Activated CD8-positive, alpha-beta T cell treated with anti-CD3 and anti-CD28 coated beads for 36 hours (primary cell): ENCODE measurements at regions not wholly inside any gene's neighbourhood (a gene's known extent, or its start where the extent isn't known, plus 50 kb on each side); places are given as distances from the start of the nearest gene placed in this dataset.

Experiments used
- ATAC-seq: fragments of 200-7000 bp; cut with Tn5 transposase; one replicate; pipeline ENCODE4 v1.10.0; 2021; ENCODE audit warnings: mild to moderate bottlenecking, moderate library complexity
- CTCF ChIA-PET: fragments of 350-600 bp; sonication (Branson Sonifier 250); formaldehyde crosslinking; loops from one replicate; lab custom pipeline; 2021; ENCODE audit warnings: antibody characterized with exemption; lab: Charles Lee
- POLR2A ChIA-PET: fragments of 350-600 bp; sonication (Branson Sonifier 250); formaldehyde crosslinking; loops from one replicate; lab custom pipeline; 2021; ENCODE audit warnings: antibody characterized with exemption; lab: Charles Lee
- DNase-seq: peaks from one replicate; pipeline ENCODE4 v3.0.0-alpha.2; 2020
- H3K27ac Mint-ChIP-seq: one replicate; pipeline ENCODE4 v1.8.0; 2021; ENCODE audit warnings: mild to moderate bottlenecking, mixed read lengths
- H3K27me3 Mint-ChIP-seq: one replicate; pipeline ENCODE4 v1.8.0; 2021; ENCODE audit warnings: mixed read lengths
- H3K36me3 Mint-ChIP-seq: one replicate; pipeline ENCODE4 v1.8.0; 2021; ENCODE audit warnings: low read depth, mixed read lengths
- H3K4me1 Mint-ChIP-seq: one replicate; pipeline ENCODE4 v1.8.0; 2021; ENCODE audit warnings: low read depth, mixed read lengths
- H3K4me3 Mint-ChIP-seq: one replicate; pipeline ENCODE4 v1.8.0; 2021; ENCODE audit warnings: mild to moderate bottlenecking, moderate library complexity, mixed read lengths
- H3K9me3 Mint-ChIP-seq: one replicate; pipeline ENCODE4 v1.8.0; 2021; ENCODE audit warnings: mixed read lengths
- CTCF ChIP-seq: fragments of 200-600 bp; IDR thresholded peaks from one replicate; pipeline ENCODE4 v1.8.0; 2022; ENCODE audit warnings: antibody characterized with exemption, mild to moderate bottlenecking
- intact Hi-C: fragments of 100-400 bp; cut with micrococcal nuclease; formaldehyde crosslinking; loops from one replicate; pipeline ENCODE4 v1.10.0; 2022

GRCh38 chr12:124631681-124632256 lies 64.4 kb upstream of the NCOR2 start:
- Mint-ChIP-seq H3K27me3 (no peaks in the 10 kb centered on the region), H3K4me3 (no peak overlapping the region), H3K36me3 (no peaks in the 10 kb centered on the region), H3K9me3 (no peaks in the 10 kb centered on the region), H3K27ac (no peak overlapping the region), H3K4me1 (peaks cover 15% of the 10 kb centered on the region)
- no peak for DNase-seq
- POLR2A ChIA-PET, result no interaction called here
- no peak for ATAC-seq
- TF ChIP-seq CTCF, result no peak
- intact Hi-C loops, result no loop called here
- CTCF ChIA-PET, result no interaction called here

GRCh38 chr12:124630791-124631313 lies 63.4 kb upstream of the NCOR2 start:
- DNase-seq (no peak), ATAC-seq (no peak)
- Mint-ChIP-seq H3K27me3 (no peaks in the 10 kb centered on the region), H3K4me3 (no peak overlapping the region), H3K9me3 (no peaks in the 10 kb centered on the region), H3K36me3 (no peaks in the 10 kb centered on the region), H3K4me1 (peaks cover 6% of the 10 kb centered on the region), H3K27ac (no peak overlapping the region)
- ChIA-PET POLR2A (no interaction called here), CTCF (no interaction called here)
- TF ChIP-seq CTCF, result no peak
- intact Hi-C loops, result no loop called here

GRCh38 chr12:124629789-124630480 lies 62.5 kb upstream of the NCOR2 start:
- intact Hi-C loops, result no loop called here
- TF ChIP-seq CTCF, result no peak
- no peak for DNase-seq
- H3K4me3 Mint-ChIP-seq, result no peak overlapping the region
- peaks cover 2% of the 10 kb centered on the region for H3K4me1 Mint-ChIP-seq
- no peaks in the 10 kb centered on the region for H3K36me3 Mint-ChIP-seq
- ChIA-PET POLR2A (no interaction called here), CTCF (no interaction called here)
- ATAC-seq, result no peak
- no peaks in the 10 kb centered on the region for H3K27me3 Mint-ChIP-seq
- no peak overlapping the region for H3K27ac Mint-ChIP-seq
- H3K9me3 Mint-ChIP-seq, result no peaks in the 10 kb centered on the region

- Mint-ChIP-seq H3K4me3 (no peak overlapping the region), H3K27me3 (no peaks in the 10 kb centered on the region), H3K4me1 (peaks cover 2% of the 10 kb centered on the region), H3K27ac (no peak overlapping the region), H3K9me3 (no peaks in the 10 kb centered on the region), H3K36me3 (no peaks in the 10 kb centered on the region)
- intact Hi-C loops, result no loop called here
- ChIA-PET CTCF (no interaction called here), POLR2A (no interaction called here)
- no peak for TF ChIP-seq CTCF
- DNase-seq (no peak), ATAC-seq (no peak)
Measured at GRCh38 chr12:124629117-124629516, 61.7 kb upstream of the NCOR2 start.

- H3K9me3 Mint-ChIP-seq, result peaks cover 2% of the 10 kb centered on the region
- H3K27ac Mint-ChIP-seq, result no peak overlapping the region
- no peaks in the 10 kb centered on the region for H3K4me1 Mint-ChIP-seq
- ChIA-PET POLR2A (no interaction called here), CTCF (interaction anchor here (0.6 kb wide), 1 partner anchor 16 kb away, joined by 3 read pairs; no protein-coding TSS in a partner anchor)
- intact Hi-C loops, result no loop called here
- no peaks in the 10 kb centered on the region for H3K27me3 Mint-ChIP-seq
- H3K4me3 Mint-ChIP-seq, result no peak overlapping the region
- DNase-seq (no peak), ATAC-seq (no peak)
- no peak for TF ChIP-seq CTCF
- no peaks in the 10 kb centered on the region for H3K36me3 Mint-ChIP-seq
Measured at GRCh38 chr12:124627956-124628355, 60.5 kb upstream of the NCOR2 start.
